Type B pancreatic cell (in vitro differentiated cells): ENCODE measurements at regions not wholly inside any gene's neighbourhood (a gene's known extent, or its start where the extent isn't known, plus 50 kb on each side); places are given as distances from the start of the nearest gene placed in this dataset.
A peak's percentile ranks its signal among the peaks of the same experiment; 100 is the strongest.

Experiments used
- DNase-seq: peaks from one replicate; pipeline ENCODE4 v3.0.0; 2021; ENCODE audit warnings: mixed read lengths; ENCODE audit not compliant: unreplicated experiment; ENCODE audit errors: extremely low spot score
- H3K27ac Mint-ChIP-seq: 2 replicates; pipeline ENCODE4 v1.8.0; 2021; ENCODE audit warnings: mild to moderate bottlenecking, mixed read lengths
- H3K27me3 Mint-ChIP-seq: 2 replicates; pipeline ENCODE4 v1.8.0; 2021; ENCODE audit warnings: mixed read lengths
- H3K36me3 Mint-ChIP-seq: 2 replicates; pipeline ENCODE4 v1.8.0; 2021; ENCODE audit warnings: mixed read lengths
- H3K4me1 Mint-ChIP-seq: one replicate; pipeline ENCODE4 v1.8.0; 2021; ENCODE audit warnings: mixed read lengths; ENCODE audit not compliant: unreplicated experiment
- H3K4me3 Mint-ChIP-seq: 2 replicates; pipeline ENCODE4 v1.8.0; 2021; ENCODE audit warnings: mild to moderate bottlenecking, mixed read lengths
- H3K9me3 Mint-ChIP-seq: 2 replicates; pipeline ENCODE4 v1.8.0; 2021; ENCODE audit warnings: mixed read lengths
- CTCF ChIP-seq: fragments of 200-600 bp; sonication (generic); conservative IDR thresholded peaks from 2 replicates; pipeline ENCODE4 v1.5.0; 2021; ENCODE audit warnings: antibody characterized with exemption, mild to moderate bottlenecking

DNA sequence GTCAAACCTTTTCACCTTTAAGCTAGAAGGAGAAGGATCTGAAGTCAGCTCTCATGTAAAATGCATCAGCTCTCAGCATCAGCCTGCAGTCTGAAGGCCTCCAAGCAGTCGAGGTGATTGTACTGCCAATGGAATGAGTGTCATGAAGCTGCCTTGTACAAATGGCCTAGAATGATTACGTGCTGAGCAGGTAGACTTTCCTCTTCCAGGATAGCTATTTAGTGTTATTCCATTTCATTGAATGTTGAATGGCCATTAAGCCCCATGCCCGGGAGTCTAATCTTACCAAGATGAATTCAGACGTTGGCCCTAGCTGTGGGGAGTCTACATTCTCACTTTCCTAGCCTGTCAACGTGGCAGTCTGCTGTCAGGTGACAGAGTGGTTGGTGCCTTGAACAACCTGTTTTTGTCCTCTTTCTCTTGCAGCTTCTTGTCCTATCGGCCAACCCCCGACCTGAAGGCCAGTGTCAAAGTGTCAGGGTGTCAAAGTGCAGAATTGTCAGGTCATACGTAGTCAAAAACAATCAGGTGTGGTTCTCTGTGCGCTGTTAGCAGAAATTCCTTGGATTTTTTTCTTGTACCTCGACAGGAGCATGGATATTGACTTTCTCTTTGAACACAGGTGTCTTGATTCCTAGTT, 95.2 kb upstream of the TIAM2 start:
- Mint-ChIP-seq H3K9me3 (no peaks in the 10 kb centered on the region), H3K4me3 (no peak overlapping the region), H3K36me3 (peaks cover 13% of the 10 kb centered on the region), H3K27ac (peak overlapping the region; percentile 76), H3K4me1 (peaks cover 9% of the 10 kb centered on the region), H3K27me3 (no peaks in the 10 kb centered on the region)
- no peak for TF ChIP-seq CTCF
- DNase-seq: no peak

DNA sequence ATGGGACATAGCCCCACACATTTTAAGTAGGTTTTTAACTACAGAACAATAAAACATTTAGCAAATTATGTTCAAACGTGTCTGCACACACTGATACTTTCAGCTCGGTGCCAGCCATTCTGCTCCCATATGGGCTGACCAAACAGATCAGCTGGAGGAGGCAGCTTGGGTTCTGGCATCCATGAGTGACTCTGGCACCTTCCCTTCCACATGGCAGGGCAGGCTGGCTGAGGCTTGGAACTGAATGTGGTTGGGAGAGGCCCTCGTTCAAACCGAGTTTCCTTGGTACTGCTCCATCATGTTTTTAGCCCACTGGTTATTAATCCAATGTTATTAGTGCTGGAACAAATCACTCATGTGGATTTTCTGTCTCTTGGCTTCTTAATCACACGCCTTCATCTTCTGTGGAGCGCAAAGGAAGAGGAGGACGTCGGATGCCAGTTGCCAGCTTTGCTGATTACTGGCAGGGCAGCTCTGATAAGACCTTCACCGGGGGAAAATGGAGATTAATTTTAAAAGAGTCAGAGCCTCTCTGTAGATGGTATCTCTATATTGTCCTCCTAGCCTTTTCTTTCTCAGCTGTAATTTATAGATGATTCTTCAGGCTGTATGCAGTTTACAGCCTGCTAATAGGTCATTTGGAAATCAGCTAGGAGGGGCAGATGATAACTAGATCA, 93.1 kb upstream of the TIAM2 start:
- peaks cover 4% of the 10 kb centered on the region for H3K36me3 Mint-ChIP-seq
- no peak overlapping the region for H3K27ac Mint-ChIP-seq
- TF ChIP-seq CTCF: no peak
- H3K4me3 Mint-ChIP-seq: no peak overlapping the region
- no peak for DNase-seq
- H3K4me1 Mint-ChIP-seq: peaks cover 9% of the 10 kb centered on the region
- no peaks in the 10 kb centered on the region for H3K9me3 Mint-ChIP-seq
- no peaks in the 10 kb centered on the region for H3K27me3 Mint-ChIP-seq

- Mint-ChIP-seq H3K36me3 (peaks cover under 1% of the 10 kb centered on the region), H3K27ac (no peak overlapping the region)
Measured at GRCh38 chr6:154907291-154907690, 87.8 kb upstream of the TIAM2 start.

DNA sequence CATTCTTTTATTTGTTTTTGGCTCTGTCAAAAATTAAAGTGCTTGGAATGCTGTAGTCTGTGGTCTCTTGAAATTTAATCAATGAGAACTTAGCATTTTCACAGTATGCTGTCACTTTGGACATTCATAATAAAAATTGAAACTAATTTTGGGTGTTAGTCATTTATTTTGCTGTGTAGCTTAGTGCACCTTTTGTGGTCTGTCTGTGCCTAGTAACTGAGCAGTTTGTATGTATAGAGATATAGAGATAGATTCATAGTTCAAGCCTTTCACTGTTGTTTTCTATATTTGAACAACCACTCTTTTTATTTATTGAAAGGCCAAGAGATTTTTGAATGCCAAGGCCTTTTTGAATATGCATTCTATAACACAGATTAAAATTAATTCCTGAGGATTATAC, 86.4 kb upstream of the TIAM2 start:
- H3K9me3 Mint-ChIP-seq: no peaks in the 10 kb centered on the region
- H3K4me3 Mint-ChIP-seq: no peak overlapping the region

More at GRCh38 chr6:154907291-154907690, 87.8 kb upstream of the TIAM2 start:
- Mint-ChIP-seq H3K9me3 (no peaks in the 10 kb centered on the region), H3K4me3 (no peak overlapping the region), H3K4me1 (peaks cover 11% of the 10 kb centered on the region), H3K27me3 (no peaks in the 10 kb centered on the region)
- TF ChIP-seq CTCF: no peak
- DNase-seq: no peak

DNA sequence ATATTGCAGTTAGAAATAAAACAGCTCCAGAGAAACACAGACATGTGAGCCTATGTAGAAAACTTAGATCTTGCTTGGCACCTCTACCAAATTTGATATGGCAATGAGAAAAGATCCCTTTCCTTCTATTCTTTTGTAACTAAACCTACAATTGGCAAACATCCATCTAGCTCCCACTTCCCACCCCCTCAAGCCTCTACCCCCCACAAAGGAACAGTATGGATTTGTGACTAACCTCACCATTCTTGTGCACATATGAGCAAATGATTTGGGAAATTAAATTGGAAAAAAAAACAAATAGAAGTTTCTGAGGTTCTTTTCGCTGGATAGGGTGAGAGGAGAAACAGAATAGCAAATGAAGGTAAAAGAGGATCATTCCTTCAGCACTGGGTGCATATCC, 85.8 kb upstream of the TIAM2 start:
- no peak for TF ChIP-seq CTCF
- Mint-ChIP-seq H3K4me1 (peaks cover 11% of the 10 kb centered on the region), H3K27ac (no peak overlapping the region), H3K9me3 (no peaks in the 10 kb centered on the region), H3K36me3 (no peaks in the 10 kb centered on the region), H3K4me3 (no peak overlapping the region), H3K27me3 (no peaks in the 10 kb centered on the region)
- DNase-seq: no peak

More for the DNA sequence above, 86.4 kb upstream of the TIAM2 start:
- DNase-seq: no peak
- Mint-ChIP-seq H3K27ac (no peak overlapping the region), H3K27me3 (no peaks in the 10 kb centered on the region), H3K4me1 (peaks cover 11% of the 10 kb centered on the region), H3K36me3 (no peaks in the 10 kb centered on the region)
- no peak for TF ChIP-seq CTCF
